WTC11 (cell line): ENCODE measurements at regions not wholly inside any gene's neighbourhood (a gene's known extent, or its start where the extent isn't known, plus 50 kb on each side); places are given as distances from the start of the nearest gene placed in this dataset.

Experiments
- CBFB ChIP-seq: sonication (generic); formaldehyde crosslinking; IDR thresholded peaks from 2 replicates; pipeline ENCODE4 v1.8.1; 2022; ENCODE audit warnings: mild to moderate bottlenecking, low read depth, missing genetic modification reagents
- CDX4 ChIP-seq: fragments of 250-450 bp; sonication (Bioruptor Pico); IDR thresholded peaks from 2 replicates; pipeline ENCODE4 v1.9.0; 2021; ENCODE audit warnings: moderate library complexity, mild to moderate bottlenecking, inconsistent platforms, borderline replicate concordance
- CTCF ChIP-seq: fragments of 200-600 bp; IDR thresholded peaks from 2 replicates; pipeline ENCODE4 v1.8.0; 2022; ENCODE audit warnings: antibody characterized with exemption
- ESRRA ChIP-seq: sonication (generic); formaldehyde crosslinking; IDR thresholded peaks from 2 replicates; pipeline ENCODE4 v1.8.1; 2022; ENCODE audit warnings: mild to moderate bottlenecking, missing genetic modification reagents, borderline replicate concordance
- HMGXB4 ChIP-seq: sonication (generic); formaldehyde crosslinking; IDR thresholded peaks from 2 replicates; pipeline ENCODE4 v1.8.1; 2023; ENCODE audit warnings: mild to moderate bottlenecking, moderate library complexity, missing genetic modification reagents
- MAX ChIP-seq: sonication (generic); formaldehyde crosslinking; IDR thresholded peaks from 2 replicates; pipeline ENCODE4 v1.8.0; 2022; ENCODE audit warnings: mild to moderate bottlenecking, missing genetic modification reagents
- SMAD3 ChIP-seq: sonication (generic); formaldehyde crosslinking; IDR thresholded peaks from 2 replicates; pipeline ENCODE4 v1.8.0; 2022; ENCODE audit warnings: missing genetic modification reagents, mild to moderate bottlenecking, borderline replicate concordance
- SP1 ChIP-seq: sonication (generic); formaldehyde crosslinking; conservative IDR thresholded peaks from 2 replicates; pipeline ENCODE4 v1.8.1; 2022; ENCODE audit warnings: missing genetic modification reagents
- USF2 ChIP-seq: sonication (generic); formaldehyde crosslinking; IDR thresholded peaks from 2 replicates; pipeline ENCODE4 v1.8.1; 2023; ENCODE audit warnings: mild to moderate bottlenecking, missing genetic modification reagents, moderate library complexity
- ZBTB21 ChIP-seq: sonication (generic); formaldehyde crosslinking; IDR thresholded peaks from 2 replicates; pipeline ENCODE4 v1.8.1; 2023; ENCODE audit warnings: mild to moderate bottlenecking, missing genetic modification reagents, borderline replicate concordance
- ZNF425 ChIP-seq: fragments of 250-450 bp; sonication (Bioruptor Pico); conservative IDR thresholded peaks from 2 replicates; pipeline ENCODE4 v1.9.0; 2021; ENCODE audit warnings: mild to moderate bottlenecking
- TF ChIP-seq, protein P1 (sequence below): fragments of 250-450 bp; sonication (Bioruptor Pico); IDR thresholded peaks from 2 replicates; pipeline ENCODE4 v1.8.0; 2021; ENCODE audit warnings: mild to moderate bottlenecking
- TF ChIP-seq, protein P2 (sequence below): sonication (generic); formaldehyde crosslinking; IDR thresholded peaks from 2 replicates; pipeline ENCODE4 v1.8.0; 2022; ENCODE audit warnings: mild to moderate bottlenecking, missing genetic modification reagents

DNA sequence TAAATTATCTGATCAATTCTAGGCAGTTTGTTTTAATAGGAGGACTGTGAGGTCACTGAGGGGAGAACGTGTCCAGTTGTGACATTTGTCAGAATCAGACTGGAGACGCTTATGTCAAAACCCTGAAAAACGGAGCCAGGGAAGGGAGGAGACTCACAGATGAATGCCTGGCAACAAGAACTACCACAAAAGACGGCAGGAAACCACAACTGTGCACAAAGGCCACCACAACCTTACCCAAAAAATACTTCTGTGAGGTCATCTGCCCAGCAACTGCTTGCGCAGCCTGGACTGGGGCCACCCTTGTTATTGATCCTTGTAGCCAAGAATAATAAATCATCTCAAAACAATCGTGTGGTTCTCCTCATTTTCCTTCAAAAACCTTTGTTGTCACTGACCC, 173.0 kb upstream of the ALKAL2 start:
- TF ChIP-seq CTCF = no peak
- no peak for TF ChIP-seq USF2 (CRISPR knock-in tag)
- no peak for TF ChIP-seq ZBTB21
- TF ChIP-seq ESRRA = no peak
- TF ChIP-seq, protein P1, sequence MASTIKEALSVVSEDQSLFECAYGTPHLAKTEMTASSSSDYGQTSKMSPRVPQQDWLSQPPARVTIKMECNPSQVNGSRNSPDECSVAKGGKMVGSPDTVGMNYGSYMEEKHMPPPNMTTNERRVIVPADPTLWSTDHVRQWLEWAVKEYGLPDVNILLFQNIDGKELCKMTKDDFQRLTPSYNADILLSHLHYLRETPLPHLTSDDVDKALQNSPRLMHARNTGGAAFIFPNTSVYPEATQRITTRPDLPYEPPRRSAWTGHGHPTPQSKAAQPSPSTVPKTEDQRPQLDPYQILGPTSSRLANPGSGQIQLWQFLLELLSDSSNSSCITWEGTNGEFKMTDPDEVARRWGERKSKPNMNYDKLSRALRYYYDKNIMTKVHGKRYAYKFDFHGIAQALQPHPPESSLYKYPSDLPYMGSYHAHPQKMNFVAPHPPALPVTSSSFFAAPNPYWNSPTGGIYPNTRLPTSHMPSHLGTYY (CRISPR knock-in tag) = no peak
- TF ChIP-seq SP1 = no peak
- TF ChIP-seq CBFB (CRISPR knock-in tag) = no peak
- no peak for TF ChIP-seq MAX (CRISPR knock-in tag)
- TF ChIP-seq ZNF425 (CRISPR knock-in tag) = no peak
- TF ChIP-seq SMAD3 (CRISPR knock-in tag) = no peak
- TF ChIP-seq HMGXB4 (CRISPR knock-in tag) = no peak
- TF ChIP-seq, protein P2, sequence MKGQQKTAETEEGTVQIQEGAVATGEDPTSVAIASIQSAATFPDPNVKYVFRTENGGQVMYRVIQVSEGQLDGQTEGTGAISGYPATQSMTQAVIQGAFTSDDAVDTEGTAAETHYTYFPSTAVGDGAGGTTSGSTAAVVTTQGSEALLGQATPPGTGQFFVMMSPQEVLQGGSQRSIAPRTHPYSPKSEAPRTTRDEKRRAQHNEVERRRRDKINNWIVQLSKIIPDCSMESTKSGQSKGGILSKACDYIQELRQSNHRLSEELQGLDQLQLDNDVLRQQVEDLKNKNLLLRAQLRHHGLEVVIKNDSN (CRISPR knock-in tag) = no peak
- TF ChIP-seq CDX4 (CRISPR knock-in tag) = no peak
